ENCODE measurements at regions not wholly inside any gene's neighbourhood (a gene's known extent, or its start where the extent isn't known, plus 50 kb on each side); places are given as distances from the start of the nearest gene placed in this dataset.

- TF ChIP-seq CTCF (IDR thresholded peaks at IDR 0.05) (no peak), POLR2A (IDR thresholded peaks at IDR 0.05) (no peak)
Observed at GRCh38 chr18:39523281-39523680, 1957.7 kb upstream of the CELF4 start.
